Prostate gland (tissue), 2 donors: ENCODE measurements at regions not wholly inside any gene's neighbourhood (a gene's known extent, or its start where the extent isn't known, plus 50 kb on each side); places are given as distances from the start of the nearest gene placed in this dataset.

Source experiments
- DNase-seq: peaks from one replicate; pipeline ENCODE4 v3.0.0-alpha.2; 2019; ENCODE audit warnings: low spot score
- H3K27ac ChIP-seq, 2 donors: fragments of 200-600 bp; sonication (generic); 2 replicates each; pipeline ENCODE4 v1.5.1; 2017 to 2019
- H3K27me3 ChIP-seq: fragments of 200-600 bp; sonication (generic); replicated peaks from 2 replicates; pipeline ENCODE4 v1.5.1; 2019; ENCODE audit not compliant: insufficient read depth
- H3K36me3 ChIP-seq, 2 donors: fragments of 200-600 bp; sonication (generic); 1 replicate in 1 of 2; 2 replicates in 1 of 2; pipeline versions ENCODE4 v1.5.1 to v1.8.1; 2017 to 2019
- H3K4me1 ChIP-seq: fragments of 200-600 bp; sonication (generic); replicated peaks from 2 replicates; pipeline ENCODE4 v1.5.1; 2019
- H3K4me3 ChIP-seq, 2 donors: fragments of 200-600 bp; sonication (generic); 2 replicates each; pipeline ENCODE4 v1.5.1; 2017 to 2019
- H3K9me3 ChIP-seq: fragments of 200-600 bp; sonication (generic); 2 replicates; pipeline ENCODE4 v1.5.1; 2017
- POLR2A ChIP-seq: fragments of 450-650 bp; IDR thresholded peaks from one replicate; pipeline ENCODE4 v1.6.1; 2016; ENCODE audit warnings: antibody characterized with exemption, mild to moderate bottlenecking
- POLR2AphosphoS5 ChIP-seq: sonication (generic); formaldehyde crosslinking; IDR thresholded peaks from one replicate; pipeline ENCODE4 v1.6.1; 2017; ENCODE audit warnings: antibody characterized with exemption
- WGBS: methylation state at CpG from one replicate; pipeline ENCODE4 v1.1.5; 2018; 5-methylcytosine and 5-hydroxymethylcytosine counted together
- intact Hi-C: fragments of 100-400 bp; cut with DNase I; formaldehyde crosslinking; loops from one replicate; pipeline ENCODE4 v1.14.2; 2022
- TF ChIP-seq, protein P1 (sequence below), 4 experiments: fragments of 200-600 bp in 2 of 4; fragments of 450-650 bp in 2 of 4; sonication (generic) in 2 of 4; IDR thresholded peaks; 1 replicate in 3 of 4; 2 replicates in 1 of 4; pipeline ENCODE4 v1.5.1; 2016 to 2019; ENCODE audit warnings: antibody characterized with exemption in 4 of 4, mild to moderate bottlenecking in 2 of 4, moderate library complexity in 2 of 4

DNA sequence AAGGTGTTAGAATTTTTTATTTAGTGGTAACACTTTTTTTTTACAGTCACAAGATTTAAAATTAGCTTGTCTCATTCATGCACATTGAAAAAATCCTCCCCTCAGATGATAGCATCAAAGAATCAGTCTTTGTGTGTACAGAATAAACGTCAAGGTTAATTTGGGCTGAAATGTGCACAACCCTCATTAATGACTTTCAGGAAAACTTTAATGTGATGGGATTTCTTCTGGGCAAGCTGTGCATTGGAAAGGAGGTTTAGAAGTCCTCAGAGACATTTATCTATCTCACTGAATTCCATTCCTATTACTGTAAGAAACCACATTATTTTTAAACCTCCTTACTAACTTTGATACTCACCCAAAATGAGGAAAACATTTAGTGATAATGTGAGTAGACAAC, 88.2 kb upstream of the TECRL start:
- H3K4me3 ChIP-seq = no peak overlapping the region
- intact Hi-C loops = no loop called here
- H3K36me3 ChIP-seq = no peaks in the 10 kb centered on the region
- DNase-seq = no peak
- no peaks in the 10 kb centered on the region for H3K4me1 ChIP-seq
- H3K9me3 ChIP-seq = no peaks in the 10 kb centered on the region
- no peak overlapping the region for H3K27ac ChIP-seq
- WGBS = 0% methylated on average over 1 of the region's 1 CpG
- no peaks in the 10 kb centered on the region for H3K27me3 ChIP-seq
- TF ChIP-seq POLR2AphosphoS5 (no peak), POLR2A (no peak)
- TF ChIP-seq, protein P1, sequence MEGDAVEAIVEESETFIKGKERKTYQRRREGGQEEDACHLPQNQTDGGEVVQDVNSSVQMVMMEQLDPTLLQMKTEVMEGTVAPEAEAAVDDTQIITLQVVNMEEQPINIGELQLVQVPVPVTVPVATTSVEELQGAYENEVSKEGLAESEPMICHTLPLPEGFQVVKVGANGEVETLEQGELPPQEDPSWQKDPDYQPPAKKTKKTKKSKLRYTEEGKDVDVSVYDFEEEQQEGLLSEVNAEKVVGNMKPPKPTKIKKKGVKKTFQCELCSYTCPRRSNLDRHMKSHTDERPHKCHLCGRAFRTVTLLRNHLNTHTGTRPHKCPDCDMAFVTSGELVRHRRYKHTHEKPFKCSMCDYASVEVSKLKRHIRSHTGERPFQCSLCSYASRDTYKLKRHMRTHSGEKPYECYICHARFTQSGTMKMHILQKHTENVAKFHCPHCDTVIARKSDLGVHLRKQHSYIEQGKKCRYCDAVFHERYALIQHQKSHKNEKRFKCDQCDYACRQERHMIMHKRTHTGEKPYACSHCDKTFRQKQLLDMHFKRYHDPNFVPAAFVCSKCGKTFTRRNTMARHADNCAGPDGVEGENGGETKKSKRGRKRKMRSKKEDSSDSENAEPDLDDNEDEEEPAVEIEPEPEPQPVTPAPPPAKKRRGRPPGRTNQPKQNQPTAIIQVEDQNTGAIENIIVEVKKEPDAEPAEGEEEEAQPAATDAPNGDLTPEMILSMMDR (IDR thresholded peaks at IDR 0.05) = no peak

DNA sequence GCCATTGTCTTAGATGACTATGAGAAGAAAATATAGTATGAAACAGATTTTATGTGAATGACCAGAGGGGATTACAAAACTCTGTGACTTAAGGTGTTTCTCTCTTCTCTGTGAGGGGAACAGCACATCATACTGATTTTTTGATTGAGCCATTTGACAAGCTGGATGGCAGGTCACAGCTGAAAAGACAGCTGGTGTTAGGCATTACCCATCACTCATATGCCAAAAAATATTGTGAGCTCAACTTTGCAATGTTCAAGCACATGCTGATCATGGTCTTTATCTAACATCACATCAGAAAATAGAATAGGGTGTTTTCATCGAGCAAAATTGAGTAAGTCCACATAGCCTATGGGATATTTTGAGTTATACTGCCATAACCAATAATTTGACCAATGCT, 86.7 kb upstream of the TECRL start:
- no peak for DNase-seq
- H3K9me3 ChIP-seq = no peaks in the 10 kb centered on the region
- no peaks in the 10 kb centered on the region for H3K36me3 ChIP-seq
- H3K27ac ChIP-seq = no peak overlapping the region
- H3K4me3 ChIP-seq = no peak overlapping the region
- 77% methylated on average over 1 of the region's 1 CpG for WGBS
- intact Hi-C loops = no loop called here
- H3K4me1 ChIP-seq = no peaks in the 10 kb centered on the region
- no peaks in the 10 kb centered on the region for H3K27me3 ChIP-seq
- TF ChIP-seq, protein P1 (IDR thresholded peaks at IDR 0.05) = no peak
- TF ChIP-seq POLR2A (no peak), POLR2AphosphoS5 (no peak)

DNA sequence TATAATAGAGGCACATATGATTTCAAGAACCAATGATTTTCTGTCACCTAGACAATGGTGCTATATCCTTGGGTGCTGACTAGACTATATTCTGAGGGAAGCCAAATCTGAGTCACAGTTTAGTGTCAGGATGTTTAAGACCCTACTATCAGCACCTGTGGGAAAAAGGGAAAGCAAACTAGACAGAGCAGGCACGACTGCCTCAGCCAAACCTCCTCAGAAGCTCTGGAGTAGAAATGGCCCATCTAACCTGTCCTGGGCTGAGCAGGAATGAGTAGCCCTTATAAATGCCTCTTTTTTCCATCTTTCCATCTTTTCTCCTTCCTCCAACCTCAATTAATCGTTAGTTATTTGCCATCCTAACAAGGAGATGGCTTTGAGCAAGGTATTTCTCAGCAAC, 80.4 kb upstream of the TECRL start:
- Histone ChIP-seq H3K27ac (no peak overlapping the region), H3K36me3 (no peaks in the 10 kb centered on the region), H3K9me3 (no peaks in the 10 kb centered on the region), H3K27me3 (no peaks in the 10 kb centered on the region), H3K4me1 (no peaks in the 10 kb centered on the region), H3K4me3 (no peak overlapping the region)
- no peak for TF ChIP-seq POLR2A
- no peak for TF ChIP-seq POLR2AphosphoS5
- TF ChIP-seq, protein P1 (IDR thresholded peaks at IDR 0.05) = no peak
- intact Hi-C loops = no loop called here
- DNase-seq = no peak
- 44% methylated on average over 2 of the region's 2 CpGs for whole genome bisulfite sequencing

DNA sequence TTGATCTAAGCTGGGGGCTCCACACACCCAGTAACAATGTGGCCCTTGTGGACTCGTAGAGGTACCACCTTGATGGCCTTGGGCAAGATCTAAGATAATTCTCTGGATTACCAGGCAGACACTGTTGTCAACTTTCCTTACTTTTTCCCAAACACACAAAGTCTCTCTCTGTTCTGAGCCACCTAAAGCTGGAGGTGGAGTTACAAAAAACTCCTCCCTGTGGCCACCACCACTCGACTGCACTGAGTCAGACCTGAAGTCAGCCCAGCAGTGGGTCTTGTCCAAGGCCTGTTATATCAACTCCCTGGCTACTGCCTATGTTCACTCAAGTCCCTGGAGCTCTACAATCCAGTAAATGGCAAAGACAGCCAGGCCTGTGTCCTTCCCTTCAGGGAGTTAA, 70.1 kb upstream of the TECRL start:
- Histone ChIP-seq H3K36me3 (no peaks in the 10 kb centered on the region), H3K4me3 (no peak overlapping the region), H3K4me1 (no peaks in the 10 kb centered on the region), H3K9me3 (no peaks in the 10 kb centered on the region), H3K27ac (no peak overlapping the region), H3K27me3 (no peaks in the 10 kb centered on the region)
- intact Hi-C loops = no loop called here
- no peak for TF ChIP-seq POLR2A
- TF ChIP-seq, protein P1 (IDR thresholded peaks at IDR 0.05) = no peak
- no peak for TF ChIP-seq POLR2AphosphoS5
- 51% methylated on average over 2 of the region's 2 CpGs for WGBS
- no peak for DNase-seq

DNA sequence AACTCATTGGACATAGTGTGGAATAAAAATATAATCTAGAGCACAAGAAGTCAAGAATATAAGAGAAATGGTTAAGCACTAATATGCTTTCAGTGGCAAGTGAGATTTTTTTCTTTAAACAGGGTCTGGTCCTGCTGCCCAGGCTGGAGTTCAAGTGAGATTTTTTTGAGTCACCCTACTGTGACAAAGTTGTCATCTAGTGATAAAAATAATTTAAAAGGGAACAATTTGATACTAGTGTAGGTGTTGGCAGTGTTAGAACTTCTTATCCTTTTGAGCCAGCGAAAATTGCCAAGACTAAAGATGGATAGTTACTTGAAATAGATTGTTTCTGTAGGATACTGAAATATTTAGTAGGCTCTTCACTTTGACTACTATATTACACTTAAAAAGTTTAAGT, 67.9 kb upstream of the TECRL start:
- Histone ChIP-seq H3K4me3 (no peak overlapping the region), H3K36me3 (no peaks in the 10 kb centered on the region), H3K27me3 (no peaks in the 10 kb centered on the region), H3K27ac (no peak overlapping the region), H3K9me3 (no peaks in the 10 kb centered on the region), H3K4me1 (no peaks in the 10 kb centered on the region)
- DNase-seq = no peak
- intact Hi-C loops = no loop called here
- no peak for TF ChIP-seq POLR2AphosphoS5
- no peak for TF ChIP-seq POLR2A
- TF ChIP-seq, protein P1 (IDR thresholded peaks at IDR 0.05) = no peak
- 86% methylated on average over 1 of the region's 1 CpG for WGBS
